ENCODE measurements at regions not wholly inside any gene's neighbourhood (a gene's known extent, or its start where the extent isn't known, plus 50 kb on each side); places are given as distances from the start of the nearest gene placed in this dataset.

GRCh38 chr19:31220540-31220939 is 128.7 kb downstream of the TSHZ3 start:
- Histone ChIP-seq H4K20me1 (replicated peaks in 1 of 2; ENCODE audit: control insufficient read depth in 1 of 2, insufficient read depth in 2 of 2, low read length in 2 of 2) (no peaks in the 10 kb centered on the region), H2BK5ac (ENCODE audit: low read depth, low read length) (no peak overlapping the region), H3K4ac (replicated peaks; ENCODE audit: insufficient read length, low read depth, low read length) (no peak overlapping the region), H4K91ac (replicated peaks; ENCODE audit: insufficient read length, low read length) (no peak overlapping the region), H2BK120ac (replicated peaks; ENCODE audit: low read depth, low read length) (no peak overlapping the region), H3K4me1 (replicated peaks in 1 of 4; ENCODE audit: control insufficient read depth in 3 of 4, insufficient read depth in 4 of 4, low read length in 3 of 4) (no peaks in the 10 kb centered on the region), H2AFZ (ENCODE audit: low read length) (peak overlapping the region; percentile 97), H3K23ac (ENCODE audit: insufficient read length) (no peak overlapping the region), H3K56ac (replicated peaks; ENCODE audit: insufficient read length, low read depth, low read length) (no peak overlapping the region), H3K18ac (ENCODE audit: extremely low read depth, low read length) (no peak overlapping the region), H3K36me3 (ENCODE audit: control insufficient read depth in 2 of 4, insufficient read depth in 4 of 4, low read length in 3 of 4) (no peaks in the 10 kb centered on the region), H2AK5ac (ENCODE audit: low read depth, low read length) (no peak overlapping the region), H3K4me2 (ENCODE audit: insufficient read depth in 1 of 2, low read depth in 2 of 2, low read length in 2 of 2) (no peak overlapping the region), H3K14ac (ENCODE audit: insufficient read length) (no peak overlapping the region), H2BK15ac (ENCODE audit: low read length) (no peak overlapping the region), H4K5ac (ENCODE audit: insufficient read length, low read depth, low read length) (no peak overlapping the region), H2BK20ac (ENCODE audit: low read length) (no peak overlapping the region), H3K79me1 (ENCODE audit: low read depth, low read length) (no peaks in the 10 kb centered on the region), H3K9me3 (ENCODE audit: insufficient read depth in 2 of 2, low read depth in 1 of 2, low read length in 1 of 2) (no peaks in the 10 kb centered on the region), H3K9ac (replicated peaks in 1 of 4; ENCODE audit: extremely low read depth in 1 of 4, low read depth in 3 of 4, low read length in 3 of 4) (no peak overlapping the region), H3K23me2 (ENCODE audit: low read depth, low read length) (no peaks in the 10 kb centered on the region), H4K8ac (ENCODE audit: extremely low read depth, insufficient read depth, low read length) (no peak overlapping the region), H3K79me2 (ENCODE audit: control insufficient read depth in 1 of 2, insufficient read depth in 2 of 2, low read length in 2 of 2) (no peaks in the 10 kb centered on the region), H3K4me3 (ENCODE audit: extremely low read depth in 1 of 4, insufficient read depth in 2 of 4, low read depth in 3 of 4, low read length in 4 of 4) (no peak overlapping the region), H3K27me3 (replicated peaks in 1 of 4; ENCODE audit: control insufficient read depth in 3 of 4, extremely low read depth in 1 of 4, insufficient read depth in 3 of 4, low read length in 3 of 4) (peaks cover 0 to 2% (median 0%) of the 10 kb centered on the region in 4 experiments; a peak in 2 of 7 replicates), H2BK12ac (ENCODE audit: low read depth, low read length) (no peak overlapping the region), H3K27ac (ENCODE audit: low read depth, low read length) (no peak overlapping the region)
- ChIA-PET CTCF (ENCODE audit: partially characterized antibody) (interaction anchor here (0.9 kb wide), 1 partner anchor 63 kb away, joined by 3 read pairs; no protein-coding TSS in a partner anchor), POLR2A (ENCODE audit: partially characterized antibody) (no interaction called here)
- TF ChIP-seq, protein P1, sequence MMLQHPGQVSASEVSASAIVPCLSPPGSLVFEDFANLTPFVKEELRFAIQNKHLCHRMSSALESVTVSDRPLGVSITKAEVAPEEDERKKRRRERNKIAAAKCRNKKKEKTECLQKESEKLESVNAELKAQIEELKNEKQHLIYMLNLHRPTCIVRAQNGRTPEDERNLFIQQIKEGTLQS (IDR thresholded peaks at IDR 0.05; ENCODE audit: insufficient read depth, low read depth, low read length) = peak; percentile 70; the same call in 1 of the 2 replicates
- TF ChIP-seq RXRA (IDR thresholded peaks at IDR 0.05; ENCODE audit: insufficient read depth, low read depth, low read length) (no peak), USF2 (IDR thresholded peaks at IDR 0.05; ENCODE audit: low read length) (peak; percentile 88), SIRT6 (IDR thresholded peaks at IDR 0.05; ENCODE audit: low read length) (no peak), EZH2 (IDR thresholded peaks at IDR 0.05; ENCODE audit: low read depth, low read length, severe bottlenecking) (no peak), YY1 (IDR thresholded peaks at IDR 0.05; ENCODE audit: low read depth, low read length) (0 out of 2 replicates have a peak, but pooled peaks have one; percentile 11), SIX5 (IDR thresholded peaks at IDR 0.05; ENCODE audit: low read depth, low read length) (peak; percentile 73)
- TF ChIP-seq, protein P2, sequence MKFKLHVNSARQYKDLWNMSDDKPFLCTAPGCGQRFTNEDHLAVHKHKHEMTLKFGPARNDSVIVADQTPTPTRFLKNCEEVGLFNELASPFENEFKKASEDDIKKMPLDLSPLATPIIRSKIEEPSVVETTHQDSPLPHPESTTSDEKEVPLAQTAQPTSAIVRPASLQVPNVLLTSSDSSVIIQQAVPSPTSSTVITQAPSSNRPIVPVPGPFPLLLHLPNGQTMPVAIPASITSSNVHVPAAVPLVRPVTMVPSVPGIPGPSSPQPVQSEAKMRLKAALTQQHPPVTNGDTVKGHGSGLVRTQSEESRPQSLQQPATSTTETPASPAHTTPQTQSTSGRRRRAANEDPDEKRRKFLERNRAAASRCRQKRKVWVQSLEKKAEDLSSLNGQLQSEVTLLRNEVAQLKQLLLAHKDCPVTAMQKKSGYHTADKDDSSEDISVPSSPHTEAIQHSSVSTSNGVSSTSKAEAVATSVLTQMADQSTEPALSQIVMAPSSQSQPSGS (IDR thresholded peaks at IDR 0.05; ENCODE audit: low read length) = no peak
- WGBS, 2 experiments (ENCODE audit: extremely low coverage in 1 of 2, insufficient coverage in 1 of 2, insufficient read length in 1 of 2, insufficient replicate concordance in 2 of 2, low coverage in 1 of 2, low lambda C conversion rate in 2 of 2, missing lambda C conversion rate in 1 of 2) = 67% methylated on average over 2 of the region's 2 CpGs; no CpG with 5 or more reads in 1 of the 2 experiments
- no peak for DNase-seq (ENCODE audit: low read depth in 1 of 2, low spot score in 2 of 2)
- FAIRE-seq = peak; percentile 76
